ENCODE measurements at regions not wholly inside any gene's neighbourhood (a gene's known extent, or its start where the extent isn't known, plus 50 kb on each side); places are given as distances from the start of the nearest gene placed in this dataset.

DNA sequence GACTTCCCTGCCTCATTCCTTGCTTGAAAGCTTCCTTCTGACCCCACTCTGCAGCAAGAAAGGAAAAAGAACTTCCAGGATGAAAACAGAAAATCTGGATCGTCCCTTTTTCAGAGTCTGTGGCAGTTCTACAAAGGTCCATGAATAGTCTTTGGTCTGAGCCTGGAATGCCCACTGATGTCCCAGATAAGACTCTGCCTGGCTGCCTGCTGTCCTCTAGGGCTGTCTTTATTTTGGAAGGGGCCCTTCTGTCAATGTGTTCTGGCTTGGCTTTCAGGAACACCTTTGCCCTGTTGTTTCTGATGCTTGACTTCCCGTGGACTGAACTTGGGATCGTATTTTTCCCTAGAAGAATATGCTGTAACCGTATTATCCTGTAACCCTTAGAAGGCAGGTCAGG lies 114.7 kb upstream of the LNX1 start:
- TF ChIP-seq NBN (conservative IDR thresholded peaks at IDR 0.05) = no peak
- TF ChIP-seq, protein P1, sequence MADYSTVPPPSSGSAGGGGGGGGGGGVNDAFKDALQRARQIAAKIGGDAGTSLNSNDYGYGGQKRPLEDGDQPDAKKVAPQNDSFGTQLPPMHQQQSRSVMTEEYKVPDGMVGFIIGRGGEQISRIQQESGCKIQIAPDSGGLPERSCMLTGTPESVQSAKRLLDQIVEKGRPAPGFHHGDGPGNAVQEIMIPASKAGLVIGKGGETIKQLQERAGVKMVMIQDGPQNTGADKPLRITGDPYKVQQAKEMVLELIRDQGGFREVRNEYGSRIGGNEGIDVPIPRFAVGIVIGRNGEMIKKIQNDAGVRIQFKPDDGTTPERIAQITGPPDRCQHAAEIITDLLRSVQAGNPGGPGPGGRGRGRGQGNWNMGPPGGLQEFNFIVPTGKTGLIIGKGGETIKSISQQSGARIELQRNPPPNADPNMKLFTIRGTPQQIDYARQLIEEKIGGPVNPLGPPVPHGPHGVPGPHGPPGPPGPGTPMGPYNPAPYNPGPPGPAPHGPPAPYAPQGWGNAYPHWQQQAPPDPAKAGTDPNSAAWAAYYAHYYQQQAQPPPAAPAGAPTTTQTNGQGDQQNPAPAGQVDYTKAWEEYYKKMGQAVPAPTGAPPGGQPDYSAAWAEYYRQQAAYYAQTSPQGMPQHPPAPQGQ (CRISPR knock-in tag; IDR thresholded peaks at IDR 0.05; ENCODE audit: borderline replicate concordance) = no peak
- DNase-seq (ENCODE audit: low spot score) = no peak
- peaks cover 19% of the 10 kb centered on the region for H3K4me1 ChIP-seq (ENCODE audit: insufficient read depth, low read length)
- intact Hi-C loops (cut with micrococcal nuclease; ENCODE audit: unreplicated experiment) (loop anchor here (1.0 to 10.0 kb wide), 3 partner anchors 199 to 528 kb away; no protein-coding TSS in a partner anchor), in situ Hi-C loops (cut with HindIII; ENCODE audit: extremely low pct_ligation_motif_present, low pct_unique_long_range_greater_than_20kb) (loop anchor here (5.0 kb wide), 1 partner anchor 521 kb away; the partner anchor contains the start of gene PDGFRA)
- no peaks in the 10 kb centered on the region for H3K27me3 ChIP-seq (ENCODE audit: control insufficient read depth in 1 of 2, insufficient read depth in 2 of 2, low read length in 2 of 2)
- 2% methylated on average over 4 of the region's 4 CpGs for WGBS (ENCODE audit: low lambda C conversion rate)
- ATAC-seq = no peak
- BruUV-seq (replicated peaks) = no TSS peak
- POLR2A ChIA-PET = no interaction called here
- H2AFZ ChIP-seq (ENCODE audit: low read length) = no peak overlapping the region
- no peak for FAIRE-seq
- no peak overlapping the region for H3K4me3 ChIP-seq (replicated peaks in 1 of 3; ENCODE audit: insufficient read depth in 1 of 3, low read depth in 2 of 3, low read length in 3 of 3)
- H3K27ac ChIP-seq (ENCODE audit: extremely low read length, insufficient read depth, low read length) = no peak overlapping the region
- CTCF ChIA-PET (ENCODE audit: low intra/inter-chr PET ratio, low total read pairs) = interaction anchor here (1.2 to 2.1 kb wide), 3 partner anchors 522 to 529 kb away, joined by 4 to 15 read pairs (median 4); no protein-coding TSS in a partner anchor
- no peaks in the 10 kb centered on the region for H3K79me2 ChIP-seq (ENCODE audit: insufficient read depth, low read length)
- no peak overlapping the region for H3K4me2 ChIP-seq (ENCODE audit: low read depth, low read length)
- no peaks in the 10 kb centered on the region for H3K36me3 ChIP-seq (replicated peaks in 1 of 2; ENCODE audit: control insufficient read depth in 1 of 2, insufficient read depth in 2 of 2, low read length in 2 of 2)
- no peak overlapping the region for H3K9ac ChIP-seq (ENCODE audit: insufficient read depth, low read depth, low read length)
- H3K9me3 ChIP-seq (ENCODE audit: low read length) = no peaks in the 10 kb centered on the region
- H4K20me1 ChIP-seq (ENCODE audit: insufficient read depth, low read length) = no peaks in the 10 kb centered on the region

DNA sequence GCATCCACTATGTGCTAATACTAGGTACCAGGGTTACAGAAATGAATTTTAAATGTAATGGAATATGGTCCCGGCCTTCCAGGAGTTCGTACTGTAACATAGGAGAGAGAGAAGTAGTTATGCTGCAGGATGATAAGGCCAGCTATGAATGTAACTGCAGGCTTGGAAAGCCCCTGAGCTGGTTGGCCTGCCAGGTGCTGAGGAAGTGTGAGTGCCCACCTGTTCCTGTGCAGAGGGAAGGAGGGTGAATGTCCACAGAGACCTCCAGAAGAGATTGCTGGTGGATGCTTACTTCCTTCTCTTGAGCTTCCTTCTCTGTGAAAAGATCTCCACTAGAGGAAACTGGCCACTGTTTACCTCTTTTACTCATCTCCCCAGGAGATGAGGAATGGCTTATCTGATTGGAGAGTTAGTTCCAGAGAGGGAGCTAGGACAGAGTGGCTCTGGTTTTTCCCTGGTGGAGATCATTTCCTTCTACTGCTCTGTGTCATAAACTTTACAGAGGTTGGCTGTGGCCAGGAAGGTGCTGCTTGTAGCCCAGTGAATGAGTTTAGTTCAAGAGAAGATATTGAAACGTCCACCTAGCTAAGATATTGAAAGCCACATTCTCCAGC lies 114.0 kb upstream of the LNX1 start:
- H3K36me3 ChIP-seq (replicated peaks in 1 of 2; ENCODE audit: control insufficient read depth in 1 of 2, insufficient read depth in 2 of 2, low read length in 2 of 2) = no peaks in the 10 kb centered on the region
- WGBS (ENCODE audit: low lambda C conversion rate) = 23% methylated on average over 3 of the region's 3 CpGs

More for the DNA sequence above, 114.0 kb upstream of the LNX1 start:
- Histone ChIP-seq H2AFZ (ENCODE audit: low read length) (no peak overlapping the region), H3K27me3 (ENCODE audit: control insufficient read depth in 1 of 2, insufficient read depth in 2 of 2, low read length in 2 of 2) (no peaks in the 10 kb centered on the region), H3K9ac (ENCODE audit: insufficient read depth, low read depth, low read length) (no peak overlapping the region), H3K9me3 (ENCODE audit: low read length) (no peaks in the 10 kb centered on the region), H3K4me1 (ENCODE audit: insufficient read depth, low read length) (peaks cover 19% of the 10 kb centered on the region), H3K4me2 (ENCODE audit: low read depth, low read length) (no peak overlapping the region), H3K4me3 (replicated peaks in 1 of 3; ENCODE audit: insufficient read depth in 1 of 3, low read depth in 2 of 3, low read length in 3 of 3) (no peak overlapping the region), H3K27ac (ENCODE audit: extremely low read length, insufficient read depth, low read length) (no peak overlapping the region), H4K20me1 (ENCODE audit: insufficient read depth, low read length) (no peaks in the 10 kb centered on the region), H3K79me2 (ENCODE audit: insufficient read depth, low read length) (no peaks in the 10 kb centered on the region)
- TF ChIP-seq, protein P2, sequence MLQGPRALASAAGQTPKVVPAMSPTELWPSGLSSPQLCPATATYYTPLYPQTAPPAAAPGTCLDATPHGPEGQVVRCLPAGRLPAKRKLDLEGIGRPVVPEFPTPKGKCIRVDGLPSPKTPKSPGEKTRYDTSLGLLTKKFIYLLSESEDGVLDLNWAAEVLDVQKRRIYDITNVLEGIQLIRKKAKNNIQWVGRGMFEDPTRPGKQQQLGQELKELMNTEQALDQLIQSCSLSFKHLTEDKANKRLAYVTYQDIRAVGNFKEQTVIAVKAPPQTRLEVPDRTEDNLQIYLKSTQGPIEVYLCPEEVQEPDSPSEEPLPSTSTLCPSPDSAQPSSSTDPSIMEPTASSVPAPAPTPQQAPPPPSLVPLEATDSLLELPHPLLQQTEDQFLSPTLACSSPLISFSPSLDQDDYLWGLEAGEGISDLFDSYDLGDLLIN (CRISPR knock-in tag; IDR thresholded peaks at IDR 0.05; ENCODE audit: borderline replicate concordance) = no peak
- DNase-seq (ENCODE audit: low spot score) = no peak
- intact Hi-C loops (cut with micrococcal nuclease; ENCODE audit: unreplicated experiment) = loop anchor here (10.0 kb wide), 2 partner anchors 200 to 210 kb away; no protein-coding TSS in a partner anchor
- no peak for ATAC-seq
- in situ Hi-C loops (cut with HindIII; ENCODE audit: extremely low pct_ligation_motif_present, low pct_unique_long_range_greater_than_20kb) = loop anchor here (5.0 kb wide), 1 partner anchor 522 kb away; the partner anchor contains the start of gene PDGFRA
- POLR2A ChIA-PET = no interaction called here
- CTCF ChIA-PET (ENCODE audit: low intra/inter-chr PET ratio, low total read pairs) = interaction anchor here (2.1 kb wide), 1 partner anchor 528 kb away, joined by 15 read pairs; no protein-coding TSS in a partner anchor
- BruUV-seq (replicated peaks) = no TSS peak
- no peak for FAIRE-seq
